HG03139 (cell line): ENCODE measurements at regions not wholly inside any gene's neighbourhood (a gene's known extent, or its start where the extent isn't known, plus 50 kb on each side); places are given as distances from the start of the nearest gene placed in this dataset.
A peak's percentile ranks its signal among the peaks of the same experiment; 100 is the strongest.
"Not testable (repeated sequence)": the region's sequence is repeated elsewhere in the genome, so short reads cannot be mapped to it uniquely, and the experiment has no call there.

Source experiments
- ATAC-seq: cut with Tn5 transposase; IDR thresholded peaks from one replicate; pipeline ENCODE4 v1.9.1; 2021; ENCODE audit not compliant: unreplicated experiment

DNA sequence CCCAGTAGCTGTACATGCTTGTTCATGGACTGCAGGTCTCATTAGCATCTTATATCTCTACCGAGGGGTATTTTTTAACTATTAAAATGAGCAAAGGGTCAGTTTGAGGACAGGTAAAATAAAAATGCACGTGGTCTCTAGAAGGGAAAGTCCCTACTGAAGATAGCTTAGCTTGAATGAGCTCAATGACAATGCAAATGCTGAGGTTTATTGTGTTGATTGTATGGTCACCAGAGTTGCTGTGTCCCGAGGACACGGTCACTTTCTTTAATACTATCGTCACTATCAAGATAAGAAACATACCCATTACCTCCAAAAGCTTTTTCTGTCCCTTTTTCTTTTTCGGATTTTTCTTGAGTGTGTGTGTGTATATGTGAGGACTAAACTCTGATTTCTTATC lies 250.5 kb upstream of the PRKX start:
- ATAC-seq, result no peak

DNA sequence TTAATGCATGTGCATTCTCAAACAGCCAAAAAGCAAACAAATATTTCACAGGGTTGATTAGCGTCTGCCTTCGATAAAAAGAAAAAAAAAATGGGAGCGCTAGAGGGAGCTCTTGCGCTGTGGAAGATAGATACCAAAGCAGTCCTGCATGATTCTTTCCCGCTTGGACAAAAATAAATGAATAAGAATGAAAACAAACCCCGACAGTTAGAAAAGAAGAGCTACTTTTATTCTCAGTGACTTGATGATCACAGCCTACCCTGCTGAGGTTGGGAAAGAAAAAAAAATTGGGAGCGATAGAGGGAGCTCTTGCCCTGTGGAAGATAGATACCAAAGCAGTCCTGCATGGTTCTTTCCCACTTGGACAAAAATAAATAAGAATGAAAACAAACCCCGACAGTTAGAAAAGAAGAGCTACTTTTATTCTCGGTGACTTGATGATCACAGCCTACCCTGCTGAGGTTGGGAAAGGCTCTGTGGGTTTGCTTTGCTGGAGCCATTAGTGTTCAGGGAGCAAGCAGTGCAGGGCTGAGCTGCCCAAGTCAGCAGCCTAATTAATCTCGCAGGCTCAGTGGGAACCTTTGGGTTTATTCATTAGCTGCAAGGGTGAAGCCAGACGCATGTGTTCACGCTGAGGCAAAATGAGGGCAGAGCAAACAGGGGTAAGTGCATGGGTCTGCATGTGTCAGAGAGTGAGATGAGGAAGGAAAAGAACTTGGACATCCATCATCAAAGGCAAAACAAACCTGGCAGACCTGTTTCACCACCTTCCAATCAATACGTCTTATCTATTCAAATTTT lies 249.3 kb upstream of the PRKX start:
- no peak for ATAC-seq

DNA sequence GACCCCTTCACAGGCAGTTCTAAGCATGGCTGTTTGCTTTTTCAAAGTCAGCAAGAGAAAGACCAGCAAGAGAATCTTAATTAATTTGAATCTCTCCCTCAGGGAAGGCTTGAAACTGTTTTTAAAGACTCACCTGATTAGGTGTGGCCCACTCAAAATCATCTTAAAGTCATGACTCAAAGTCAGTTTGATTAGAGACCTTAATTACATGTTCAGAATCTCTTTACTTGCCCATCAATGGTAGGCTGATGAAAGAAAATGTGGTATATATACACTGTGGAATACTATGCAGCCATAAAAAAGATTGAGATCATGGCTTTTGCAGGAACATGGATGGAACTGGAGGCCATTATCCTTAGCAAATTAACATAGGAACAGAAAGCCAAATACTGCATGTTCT lies 247.5 kb upstream of the PRKX start:
- ATAC-seq, result no peak

DNA sequence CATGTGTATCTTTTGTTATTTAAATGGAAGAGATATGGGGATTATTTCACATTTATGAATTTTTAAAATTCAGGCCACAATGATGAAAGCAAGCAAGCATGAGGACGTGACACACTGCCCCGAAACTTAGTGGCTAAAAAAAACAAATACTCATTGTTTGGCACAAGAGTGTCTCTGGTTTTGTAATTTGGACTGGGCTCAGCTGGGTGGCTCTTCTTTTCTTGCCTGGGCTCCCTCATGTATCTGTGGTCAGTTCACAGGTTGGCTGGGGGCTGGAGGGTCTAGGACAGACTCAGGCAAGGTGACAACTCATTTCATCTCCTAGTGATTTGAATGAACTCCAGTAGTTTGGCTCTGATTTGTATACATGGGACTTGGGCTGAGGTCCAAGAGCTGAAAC lies 238.4 kb upstream of the PRKX start:
- no peak for ATAC-seq

DNA sequence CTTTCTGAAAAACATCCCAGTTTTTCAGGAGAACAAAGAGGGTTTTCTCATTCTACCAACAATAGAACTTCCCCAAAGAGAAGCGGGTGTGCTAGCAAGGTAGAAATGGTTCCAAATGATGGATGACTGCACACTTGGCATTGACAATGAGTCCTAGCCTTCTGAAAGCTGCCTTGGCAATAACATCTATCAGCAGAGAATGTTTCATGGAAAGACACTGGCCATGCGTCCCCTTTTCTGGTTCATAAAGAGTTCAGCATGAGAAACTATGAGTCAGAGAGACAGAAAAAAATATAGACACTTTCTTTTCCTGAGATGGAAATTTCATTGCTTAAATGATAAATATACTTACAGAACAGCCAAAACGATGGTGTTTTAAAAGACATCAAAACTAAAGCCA lies 236.9 kb upstream of the PRKX start:
- no peak for ATAC-seq

DNA sequence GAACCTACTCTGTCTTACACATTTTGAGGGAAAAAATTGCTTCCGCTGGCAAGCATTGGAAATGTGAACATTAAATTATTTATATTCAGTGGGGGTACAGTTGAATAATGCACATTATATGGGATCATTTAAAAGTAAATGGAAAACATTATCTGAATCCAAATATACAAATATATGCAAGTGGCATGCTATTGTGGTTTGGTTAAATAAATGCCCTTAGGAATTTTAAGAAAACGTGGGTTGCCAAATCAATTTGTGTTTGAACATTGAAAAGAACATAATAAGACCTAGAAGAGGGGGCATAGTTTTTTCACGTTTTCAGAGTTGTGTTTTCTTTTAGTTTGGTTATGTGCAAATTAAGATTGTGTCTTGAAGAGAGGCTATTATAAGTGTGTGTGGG lies 230.5 kb upstream of the PRKX start:
- ATAC-seq, result no peak

DNA sequence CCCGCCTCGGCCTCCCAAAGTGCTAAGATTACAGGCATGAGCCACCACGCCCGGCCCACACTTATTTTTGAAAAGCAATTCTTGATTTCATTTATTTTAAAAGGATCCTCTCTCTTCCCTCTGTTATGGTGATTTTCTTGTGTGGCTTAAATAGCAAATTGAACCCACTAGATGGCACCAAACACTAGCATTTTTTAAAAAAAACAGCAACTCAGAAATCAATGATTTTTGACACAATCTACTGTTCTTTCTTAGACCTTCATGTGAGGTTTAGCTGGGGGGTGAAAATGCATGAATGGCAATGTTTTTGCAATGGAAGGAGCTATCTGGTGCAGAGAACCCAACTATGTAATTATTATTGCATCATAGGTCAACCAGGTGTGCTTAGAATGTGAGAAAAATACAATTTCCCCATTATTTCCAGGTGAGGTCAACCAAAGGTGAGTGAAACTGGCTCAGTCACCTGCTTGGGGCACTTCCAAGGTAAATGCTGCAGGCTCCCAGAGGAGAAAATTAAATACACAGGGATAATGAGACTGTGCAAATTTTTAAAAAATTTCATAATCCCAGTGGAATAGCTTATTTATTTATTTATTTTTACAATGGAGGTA lies 226.7 kb upstream of the PRKX start:
- no peak for ATAC-seq

DNA sequence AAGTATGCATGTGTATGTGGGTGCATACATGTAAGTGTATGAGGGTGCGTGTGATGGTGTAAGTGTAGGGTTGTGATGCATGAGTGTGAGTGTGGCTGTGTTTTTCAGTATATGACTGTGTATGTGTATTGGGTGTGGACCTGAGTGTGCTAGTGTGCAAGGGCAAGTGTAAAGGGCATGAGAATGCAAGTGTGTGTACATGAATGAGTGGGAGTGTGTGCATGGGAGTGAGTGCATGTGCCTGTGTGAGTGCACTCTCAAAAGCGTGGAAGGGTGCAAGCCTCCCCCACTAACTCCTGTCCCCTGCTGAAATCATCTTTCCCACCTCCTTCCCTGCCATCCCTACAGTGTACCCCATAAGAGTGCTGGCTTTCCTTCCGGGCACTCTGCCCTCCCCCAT lies 225.1 kb upstream of the PRKX start:
- ATAC-seq, result no peak

DNA sequence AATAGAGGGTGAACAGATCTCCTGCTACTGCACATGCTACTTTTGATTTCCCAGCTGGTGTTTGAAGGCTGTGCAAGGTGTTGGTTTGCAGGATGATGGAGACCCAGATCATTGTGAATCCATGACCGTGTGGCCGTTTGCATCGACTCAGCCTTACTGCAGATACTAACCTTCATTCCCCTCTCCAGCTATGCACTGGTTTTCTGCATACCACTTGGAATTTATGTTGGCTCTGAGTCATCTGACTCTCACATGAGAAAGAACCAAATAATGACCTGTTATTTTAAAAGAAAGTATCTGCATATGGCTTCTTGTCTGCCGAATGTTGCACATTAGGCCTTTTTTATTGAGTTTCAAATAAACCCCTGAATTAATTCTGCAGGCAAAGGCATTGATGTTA lies 221.7 kb upstream of the PRKX start:
- not testable (repeated sequence) for ATAC-seq

DNA sequence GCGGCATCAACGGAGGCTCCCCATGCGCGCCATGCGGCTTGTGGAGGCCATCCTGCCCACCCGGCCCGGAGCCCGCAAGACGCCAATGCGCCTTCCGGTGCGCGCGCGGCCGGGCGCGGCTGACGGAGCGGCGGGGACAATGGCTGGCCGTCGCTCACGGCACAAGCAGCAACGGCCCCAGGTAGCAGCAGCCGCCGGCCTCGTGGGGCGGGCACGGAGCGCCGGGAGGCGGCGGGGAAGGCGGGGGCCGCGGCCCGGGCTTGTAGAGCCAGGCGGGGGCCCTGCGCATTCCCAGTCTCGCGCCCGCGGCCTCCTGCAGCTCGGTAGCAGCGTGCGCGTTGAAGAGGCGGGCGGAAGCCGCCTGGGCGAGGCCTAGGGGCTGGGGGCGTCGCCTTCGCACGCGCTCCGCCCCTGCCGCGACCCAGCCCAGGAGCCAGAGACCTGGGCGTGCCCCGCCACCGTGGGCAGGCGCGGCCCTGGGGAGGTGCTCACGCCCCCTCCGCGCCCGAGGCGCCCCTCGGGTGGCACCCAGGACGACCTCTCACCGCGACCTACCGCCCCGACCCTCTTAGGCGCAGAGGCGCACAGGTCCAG lies 207.1 kb upstream of the PRKX start:
- peak; percentile 93 for ATAC-seq

DNA sequence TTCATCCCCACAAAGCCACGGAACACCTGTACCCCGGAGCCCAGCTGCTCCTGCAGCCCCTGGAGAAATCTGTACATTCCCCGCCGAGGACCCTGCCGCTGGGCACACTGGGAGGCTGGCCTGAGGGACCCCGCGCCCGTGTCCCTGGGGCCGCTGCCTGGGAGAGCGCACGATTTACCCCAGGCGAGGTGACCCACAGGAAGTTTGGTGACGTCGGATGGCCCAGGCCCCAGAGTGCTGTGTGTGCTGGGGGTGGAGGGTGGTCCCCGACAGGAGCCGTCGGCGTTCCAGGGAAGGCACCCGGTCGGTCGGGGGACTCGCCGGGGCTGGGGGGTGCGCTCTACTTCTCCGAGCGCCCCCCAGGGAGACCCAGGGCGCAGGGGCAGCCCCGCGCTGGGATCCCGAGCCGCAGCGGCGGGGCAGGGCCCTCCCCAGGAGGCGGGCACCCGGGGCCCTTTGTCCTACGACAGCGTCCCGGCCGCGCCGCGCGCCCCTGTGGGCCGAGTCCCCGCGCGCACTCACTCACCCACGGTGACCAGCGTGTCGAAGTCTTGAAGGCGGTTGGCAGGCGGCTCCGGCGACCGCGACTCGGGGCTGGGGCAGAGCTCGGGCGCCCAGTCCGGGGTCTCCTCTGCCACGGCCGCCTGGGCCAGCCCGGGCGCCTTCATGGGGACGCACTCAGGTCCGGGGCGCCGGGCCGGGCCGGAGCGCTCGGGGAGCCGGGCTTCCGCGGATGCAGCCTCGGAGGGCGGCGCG lies 206.4 kb upstream of the PRKX start:
- peak; percentile 28 for ATAC-seq

DNA sequence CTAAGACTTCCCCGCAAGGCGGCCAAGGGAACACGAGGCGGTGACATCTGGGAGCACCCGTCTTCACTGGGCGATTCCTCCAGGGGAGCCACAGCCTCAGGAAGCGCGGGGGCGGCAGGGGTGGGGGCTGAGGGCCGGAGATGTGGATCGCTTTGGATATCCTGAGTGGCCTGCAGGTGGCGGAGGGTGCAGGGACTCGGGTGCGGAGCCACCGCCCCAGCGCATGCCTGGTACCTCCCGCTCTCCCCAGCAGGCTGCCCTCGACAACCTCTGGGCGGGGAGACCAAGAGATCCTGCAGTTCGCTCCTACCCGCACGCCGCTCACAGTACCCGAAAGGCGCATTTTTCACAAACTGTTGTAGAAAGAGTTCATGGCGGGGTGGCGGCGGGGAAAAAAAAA lies 201.4 kb upstream of the PRKX start:
- not testable (repeated sequence) for ATAC-seq

DNA sequence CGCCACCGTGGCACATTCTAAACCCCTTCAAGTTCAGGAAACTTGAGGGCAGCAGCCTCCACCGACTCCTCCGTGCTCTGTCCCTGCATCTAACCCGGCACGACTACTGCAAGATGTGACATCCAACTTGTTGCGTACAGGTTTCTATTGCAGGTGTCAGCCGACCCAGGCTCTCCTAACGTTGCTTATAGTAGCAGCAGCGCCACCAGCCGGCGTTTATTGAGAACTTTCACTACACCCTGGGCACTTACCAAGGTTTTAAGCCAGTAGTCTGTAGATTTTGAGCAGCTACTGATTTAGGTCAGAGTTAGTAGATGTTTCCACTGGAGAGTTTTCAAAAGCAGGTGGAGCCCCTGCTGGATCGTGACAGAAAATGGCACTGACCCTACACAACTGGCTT lies 200.6 kb upstream of the PRKX start:
- ATAC-seq, result not testable (repeated sequence)

DNA sequence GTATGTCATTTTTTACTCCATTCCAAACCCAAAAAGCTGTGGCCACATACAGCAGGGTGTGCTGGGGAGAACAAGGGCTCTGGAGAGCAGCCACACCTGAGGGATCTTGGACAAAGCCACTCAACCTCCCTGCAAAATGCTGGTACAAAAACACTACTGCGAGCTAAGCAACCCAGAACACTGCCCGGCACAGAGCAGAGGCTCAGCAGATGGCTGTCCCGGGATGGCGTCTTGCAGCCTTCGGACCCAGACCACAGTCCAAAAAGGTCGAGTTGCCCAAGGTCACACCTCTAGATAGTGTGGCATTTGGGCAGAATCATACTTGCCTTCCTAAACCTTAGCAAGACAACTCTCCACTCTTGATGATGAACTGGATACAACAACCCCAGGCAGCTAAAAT lies 197.6 kb upstream of the PRKX start:
- not testable (repeated sequence) for ATAC-seq

DNA sequence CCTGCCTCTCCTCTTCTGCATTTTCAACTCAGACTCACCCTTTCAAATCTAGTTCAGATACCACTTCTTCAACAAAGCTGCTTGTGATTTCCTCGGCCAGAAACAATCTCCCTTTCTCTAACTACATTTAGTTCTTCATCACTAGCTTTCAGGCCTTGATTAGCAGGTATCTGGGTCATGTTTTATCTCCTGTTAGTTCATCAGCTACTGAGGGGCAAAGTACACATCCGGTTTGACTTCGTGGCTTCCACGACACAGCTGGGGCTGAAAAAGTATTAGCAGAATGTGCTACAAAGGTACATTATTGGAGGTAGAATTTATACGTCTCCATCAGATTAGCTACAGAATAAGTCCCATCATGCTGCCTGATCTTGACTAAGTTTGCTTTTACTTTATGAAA lies 197.2 kb upstream of the PRKX start:
- ATAC-seq, result not testable (repeated sequence)

DNA sequence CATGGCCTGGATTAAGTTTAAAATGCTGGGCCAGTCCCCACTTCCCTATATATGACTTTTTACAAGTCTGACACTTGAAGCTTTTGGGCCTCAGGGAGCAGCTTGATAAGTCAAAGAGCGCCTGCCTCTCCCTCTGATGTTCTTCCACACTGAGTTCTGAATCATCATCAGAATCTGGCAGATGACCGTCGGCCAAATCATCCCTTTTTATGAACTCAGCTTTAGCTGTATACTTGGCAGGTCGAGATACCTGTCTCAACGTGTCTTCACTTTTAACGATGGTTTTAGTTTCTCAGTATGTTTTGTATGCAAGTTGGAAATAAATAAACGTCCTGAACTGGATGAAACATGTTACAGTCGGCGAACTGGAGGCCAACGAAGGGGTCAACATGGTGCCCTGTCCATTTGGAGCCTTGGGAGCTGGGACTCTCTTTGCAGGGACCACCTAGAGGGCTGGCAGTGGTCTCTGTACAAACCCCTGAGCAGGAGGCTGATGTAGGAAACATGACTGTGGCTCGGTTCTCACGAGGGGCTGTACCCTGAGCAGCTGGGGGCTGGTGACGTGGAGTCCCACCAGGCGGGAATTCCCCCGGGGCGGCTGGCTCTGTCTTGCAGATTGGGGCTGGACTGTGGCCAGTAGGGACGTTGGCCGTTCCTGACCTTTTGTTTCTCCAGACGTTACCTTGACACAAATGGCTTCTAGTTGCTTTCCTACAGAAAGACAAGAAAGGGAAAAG lies 192.2 kb upstream of the PRKX start:
- ATAC-seq, result not testable (repeated sequence)

DNA sequence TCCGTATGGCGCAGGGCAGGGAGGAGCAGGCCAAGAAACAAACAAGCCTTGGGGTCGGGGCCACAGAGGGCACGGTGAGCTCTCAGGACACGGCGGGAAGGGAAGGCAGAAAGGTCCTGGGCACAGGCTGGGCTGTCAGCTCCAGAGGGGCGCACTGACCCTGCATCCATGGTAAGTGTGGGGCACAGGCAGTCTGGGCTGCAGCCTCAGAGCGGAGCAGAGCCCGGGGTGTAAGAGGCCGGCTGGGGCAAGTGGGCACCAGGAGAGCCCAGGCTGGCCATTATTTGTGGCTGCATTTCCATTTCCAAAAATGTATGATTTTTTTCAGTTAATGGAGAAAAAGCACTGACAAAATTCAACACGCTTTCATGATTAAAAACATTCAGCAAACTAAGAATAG lies 188.8 kb upstream of the PRKX start:
- ATAC-seq, result not testable (repeated sequence)

DNA sequence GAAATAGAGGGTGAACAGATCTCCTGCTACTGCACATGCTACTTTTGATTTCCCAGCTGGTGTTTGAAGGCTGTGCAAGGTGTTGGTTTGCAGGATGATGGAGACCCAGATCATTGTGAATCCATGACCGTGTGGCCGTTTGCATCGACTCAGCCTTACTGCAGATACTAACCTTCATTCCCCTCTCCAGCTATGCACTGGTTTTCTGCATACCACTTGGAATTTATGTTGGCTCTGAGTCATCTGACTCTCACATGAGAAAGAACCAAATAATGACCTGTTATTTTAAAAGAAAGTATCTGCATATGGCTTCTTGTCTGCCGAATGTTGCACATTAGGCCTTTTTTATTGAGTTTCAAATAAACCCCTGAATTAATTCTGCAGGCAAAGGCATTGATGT lies 183.3 kb upstream of the PRKX start:
- not testable (repeated sequence) for ATAC-seq

DNA sequence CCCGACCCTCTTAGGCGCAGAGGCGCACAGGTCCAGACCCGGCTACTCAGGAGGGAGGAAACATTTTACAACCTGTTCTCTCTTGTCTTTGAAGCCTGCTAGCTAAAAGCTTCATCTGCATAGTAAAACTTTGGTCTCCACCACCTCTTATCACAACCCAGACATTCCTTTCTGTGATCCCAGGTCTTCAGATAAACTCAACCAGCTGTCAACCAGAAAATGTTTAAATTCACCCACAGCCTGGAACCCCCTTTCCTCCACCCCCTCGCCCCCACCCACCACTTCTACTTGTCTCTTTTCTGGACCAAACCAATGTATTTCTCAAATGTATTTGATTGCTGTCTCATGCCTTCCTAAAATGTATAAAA lies 169.1 kb upstream of the PRKX start:
- not testable (repeated sequence) for ATAC-seq

DNA sequence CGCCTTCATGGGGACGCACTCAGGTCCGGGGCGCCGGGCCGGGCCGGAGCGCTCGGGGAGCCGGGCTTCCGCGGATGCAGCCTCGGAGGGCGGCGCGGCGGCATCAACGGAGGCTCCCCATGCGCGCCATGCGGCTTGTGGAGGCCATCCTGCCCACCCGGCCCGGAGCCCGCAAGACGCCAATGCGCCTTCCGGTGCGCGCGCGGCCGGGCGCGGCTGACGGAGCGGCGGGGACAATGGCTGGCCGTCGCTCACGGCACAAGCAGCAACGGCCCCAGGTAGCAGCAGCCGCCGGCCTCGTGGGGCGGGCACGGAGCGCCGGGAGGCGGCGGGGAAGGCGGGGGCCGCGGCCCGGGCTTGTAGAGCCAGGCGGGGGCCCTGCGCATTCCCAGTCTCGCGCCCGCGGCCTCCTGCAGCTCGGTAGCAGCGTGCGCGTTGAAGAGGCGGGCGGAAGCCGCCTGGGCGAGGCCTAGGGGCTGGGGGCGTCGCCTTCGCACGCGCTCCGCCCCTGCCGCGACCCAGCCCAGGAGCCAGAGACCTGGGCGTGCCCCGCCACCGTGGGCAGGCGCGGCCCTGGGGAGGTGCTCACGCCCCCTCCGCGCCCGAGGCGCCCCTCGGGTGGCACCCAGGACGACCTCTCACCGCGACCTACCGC lies 168.6 kb upstream of the PRKX start:
- ATAC-seq, result peak; percentile 98
